ENCODE measurements at regions not wholly inside any gene's neighbourhood (a gene's known extent, or its start where the extent isn't known, plus 50 kb on each side); places are given as distances from the start of the nearest gene placed in this dataset.
A peak's percentile ranks its signal among the peaks of the same experiment; 100 is the strongest.

DNA sequence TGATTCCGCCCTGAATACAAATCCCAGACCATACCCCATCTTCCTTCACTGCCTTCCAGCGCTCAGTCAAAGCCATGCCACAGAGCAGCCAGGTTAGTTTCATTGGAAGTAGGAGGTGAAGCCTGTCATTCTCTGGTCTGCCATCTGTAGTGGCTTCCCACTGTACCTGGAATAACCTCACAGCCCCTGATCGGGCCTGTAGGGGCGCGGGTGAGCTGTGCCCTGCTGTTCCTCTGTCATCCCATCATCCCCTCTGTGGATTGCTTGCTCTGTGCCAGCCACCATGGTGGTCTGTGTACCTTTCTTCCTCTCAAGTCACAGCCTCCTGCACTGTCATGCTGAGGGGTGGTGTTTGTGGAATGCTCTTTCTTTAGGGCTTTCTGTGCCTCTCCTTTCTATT is 155.1 kb downstream of the ZNF22 start:
- no peak for TF ChIP-seq JUN (IDR thresholded peaks at IDR 0.05; ENCODE audit: borderline replicate concordance, insufficient read depth, insufficient read length, low read depth)
- TF ChIP-seq MYC (IDR thresholded peaks at IDR 0.05; ENCODE audit: low read depth, low read length), result no peak
- no peak for TF ChIP-seq FOS (IDR thresholded peaks at IDR 0.05; ENCODE audit: borderline replicate concordance, insufficient read depth, low read length)
- no peak for TF ChIP-seq POLR2A (IDR thresholded peaks at IDR 0.05; ENCODE audit: low read depth, low read length)
- TF ChIP-seq, protein P1, sequence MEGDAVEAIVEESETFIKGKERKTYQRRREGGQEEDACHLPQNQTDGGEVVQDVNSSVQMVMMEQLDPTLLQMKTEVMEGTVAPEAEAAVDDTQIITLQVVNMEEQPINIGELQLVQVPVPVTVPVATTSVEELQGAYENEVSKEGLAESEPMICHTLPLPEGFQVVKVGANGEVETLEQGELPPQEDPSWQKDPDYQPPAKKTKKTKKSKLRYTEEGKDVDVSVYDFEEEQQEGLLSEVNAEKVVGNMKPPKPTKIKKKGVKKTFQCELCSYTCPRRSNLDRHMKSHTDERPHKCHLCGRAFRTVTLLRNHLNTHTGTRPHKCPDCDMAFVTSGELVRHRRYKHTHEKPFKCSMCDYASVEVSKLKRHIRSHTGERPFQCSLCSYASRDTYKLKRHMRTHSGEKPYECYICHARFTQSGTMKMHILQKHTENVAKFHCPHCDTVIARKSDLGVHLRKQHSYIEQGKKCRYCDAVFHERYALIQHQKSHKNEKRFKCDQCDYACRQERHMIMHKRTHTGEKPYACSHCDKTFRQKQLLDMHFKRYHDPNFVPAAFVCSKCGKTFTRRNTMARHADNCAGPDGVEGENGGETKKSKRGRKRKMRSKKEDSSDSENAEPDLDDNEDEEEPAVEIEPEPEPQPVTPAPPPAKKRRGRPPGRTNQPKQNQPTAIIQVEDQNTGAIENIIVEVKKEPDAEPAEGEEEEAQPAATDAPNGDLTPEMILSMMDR (IDR thresholded peaks at IDR 0.05; ENCODE audit: extremely low read depth in 1 of 2, insufficient read depth in 1 of 2, low read depth in 1 of 2, low read length in 2 of 2), result no peak
- no peaks in the 10 kb centered on the region for H3K4me1 ChIP-seq (ENCODE audit: control insufficient read depth, extremely low read depth, insufficient read depth, low read length)
- no TSS peak for BruUV-seq (replicated peaks)
- H3K9me3 ChIP-seq (replicated peaks; ENCODE audit: control insufficient read depth, insufficient read depth, low read length), result no peaks in the 10 kb centered on the region
- no peaks in the 10 kb centered on the region for H3K36me3 ChIP-seq (ENCODE audit: control insufficient read depth in 2 of 2, extremely low read depth in 1 of 2, insufficient read depth in 2 of 2, low read length in 2 of 2)
- no peaks in the 10 kb centered on the region for H4K20me1 ChIP-seq (replicated peaks; ENCODE audit: control insufficient read depth, extremely low read depth, insufficient read depth, low read length)
- no peaks in the 10 kb centered on the region for H3K27me3 ChIP-seq (ENCODE audit: control insufficient read depth in 2 of 2, insufficient read depth in 2 of 2, low read length in 2 of 2)
- H3K9ac ChIP-seq (replicated peaks; ENCODE audit: extremely low read depth, insufficient read depth, low read length), result no peak overlapping the region
- FAIRE-seq, result no peak
- no peak overlapping the region for H2AFZ ChIP-seq (ENCODE audit: low read depth, low read length)
- H3K27ac ChIP-seq (ENCODE audit: insufficient read depth, low read depth, low read length), result no peak overlapping the region
- H3K4me3 ChIP-seq (replicated peaks in 1 of 3; ENCODE audit: insufficient read depth in 1 of 3, low read depth in 1 of 3, low read length in 3 of 3), result no peak overlapping the region
- intact Hi-C loops (cut with micrococcal nuclease) (no loop called here), dilution Hi-C loops (cut with MboI; ENCODE audit: extremely low pct_ligation_motif_present, low sequenced_read_pairs) (no loop called here)
- POLR2A ChIA-PET, result no interaction called here
- no peak overlapping the region for H3K4me2 ChIP-seq (ENCODE audit: insufficient read depth, low read length)
- H3K9me1 ChIP-seq (replicated peaks; ENCODE audit: control insufficient read depth, extremely low read depth, insufficient read depth, low read length), result no peaks in the 10 kb centered on the region
- CTCF ChIA-PET, result no interaction called here
- H3K79me2 ChIP-seq (ENCODE audit: control insufficient read depth, insufficient read depth, low read length), result no peaks in the 10 kb centered on the region
- DNase-seq (ENCODE audit: low read depth, low spot score), result no peak

DNA sequence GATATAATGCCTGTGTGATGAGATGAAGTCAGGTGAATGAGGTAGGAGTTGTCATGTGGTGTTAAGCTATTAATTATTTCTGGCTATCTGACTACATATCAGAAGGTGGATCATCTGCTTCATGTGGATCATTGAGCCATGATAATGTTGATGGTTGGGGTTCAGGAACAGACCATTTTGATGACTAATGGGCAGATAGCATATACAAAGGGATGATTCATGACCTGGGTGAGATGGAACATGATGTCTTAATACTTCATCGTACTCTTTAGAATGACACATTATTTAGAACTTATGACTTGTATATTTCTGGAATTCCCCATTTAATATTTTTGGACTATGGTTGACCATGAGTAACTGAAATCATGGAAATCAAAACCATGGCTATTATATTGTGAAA is 155.1 kb downstream of the OR13A1 start:
- Histone ChIP-seq H2AFZ (ENCODE audit: low read depth, low read length) (no peak overlapping the region), H3K9me1 (replicated peaks; ENCODE audit: control insufficient read depth, extremely low read depth, insufficient read depth, low read length) (no peaks in the 10 kb centered on the region), H3K27ac (ENCODE audit: insufficient read depth, low read depth, low read length) (no peak overlapping the region), H3K4me1 (ENCODE audit: control insufficient read depth, extremely low read depth, insufficient read depth, low read length) (no peaks in the 10 kb centered on the region), H3K36me3 (ENCODE audit: control insufficient read depth in 2 of 2, extremely low read depth in 1 of 2, insufficient read depth in 2 of 2, low read length in 2 of 2) (no peaks in the 10 kb centered on the region), H4K20me1 (replicated peaks; ENCODE audit: control insufficient read depth, extremely low read depth, insufficient read depth, low read length) (no peaks in the 10 kb centered on the region), H3K9me3 (replicated peaks; ENCODE audit: control insufficient read depth, insufficient read depth, low read length) (no peaks in the 10 kb centered on the region), H3K4me2 (ENCODE audit: insufficient read depth, low read length) (no peak overlapping the region), H3K27me3 (ENCODE audit: control insufficient read depth in 2 of 2, insufficient read depth in 2 of 2, low read length in 2 of 2) (no peaks in the 10 kb centered on the region), H3K79me2 (ENCODE audit: control insufficient read depth, insufficient read depth, low read length) (no peaks in the 10 kb centered on the region), H3K4me3 (replicated peaks in 1 of 3; ENCODE audit: insufficient read depth in 1 of 3, low read depth in 1 of 3, low read length in 3 of 3) (no peak overlapping the region), H3K9ac (replicated peaks; ENCODE audit: extremely low read depth, insufficient read depth, low read length) (no peak overlapping the region)
- dilution Hi-C loops (cut with MboI; ENCODE audit: extremely low pct_ligation_motif_present, low sequenced_read_pairs), result no loop called here
- no peak for FAIRE-seq
- TF ChIP-seq GATA2 (IDR thresholded peaks at IDR 0.05; ENCODE audit: insufficient read depth, insufficient read length, low read depth, low read length) (peak; percentile 46), MYC (IDR thresholded peaks at IDR 0.05; ENCODE audit: low read depth, low read length) (no peak), POLR2AphosphoS5 (IDR thresholded peaks at IDR 0.05; ENCODE audit: insufficient read depth, low read depth, low read length) (no peak)
- no TSS peak for BruUV-seq (replicated peaks)
- peak; percentile 6 for DNase-seq (ENCODE audit: low read depth, low spot score)
- ChIA-PET CTCF (no interaction called here), POLR2A (no interaction called here)
- intact Hi-C loops (cut with micrococcal nuclease), result no loop called here
